ENCODE measurements at regions not wholly inside any gene's neighbourhood (a gene's known extent, or its start where the extent isn't known, plus 50 kb on each side); places are given as distances from the start of the nearest gene placed in this dataset.

DNA sequence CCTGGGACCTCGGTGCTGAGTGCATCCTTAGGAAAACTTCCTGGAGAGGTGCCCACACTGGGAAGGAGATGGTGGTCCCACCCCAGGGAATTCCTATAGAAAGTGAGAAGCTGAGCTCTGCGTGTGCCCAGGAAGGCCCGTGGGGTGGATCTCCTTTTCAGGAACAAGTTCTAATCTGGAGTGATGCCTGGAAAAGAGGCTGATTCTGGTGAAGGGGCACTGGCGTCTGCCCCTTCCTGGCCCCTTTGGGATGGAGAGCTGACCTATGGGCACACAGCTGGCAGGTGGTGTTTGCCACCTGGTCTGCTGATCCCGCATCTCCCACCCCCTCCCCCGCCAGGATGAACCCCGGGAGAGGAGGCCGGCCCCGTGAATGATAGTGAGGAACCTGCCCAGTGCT lies 142.0 kb upstream of the RTL1 start:
- TF ChIP-seq, protein P1, sequence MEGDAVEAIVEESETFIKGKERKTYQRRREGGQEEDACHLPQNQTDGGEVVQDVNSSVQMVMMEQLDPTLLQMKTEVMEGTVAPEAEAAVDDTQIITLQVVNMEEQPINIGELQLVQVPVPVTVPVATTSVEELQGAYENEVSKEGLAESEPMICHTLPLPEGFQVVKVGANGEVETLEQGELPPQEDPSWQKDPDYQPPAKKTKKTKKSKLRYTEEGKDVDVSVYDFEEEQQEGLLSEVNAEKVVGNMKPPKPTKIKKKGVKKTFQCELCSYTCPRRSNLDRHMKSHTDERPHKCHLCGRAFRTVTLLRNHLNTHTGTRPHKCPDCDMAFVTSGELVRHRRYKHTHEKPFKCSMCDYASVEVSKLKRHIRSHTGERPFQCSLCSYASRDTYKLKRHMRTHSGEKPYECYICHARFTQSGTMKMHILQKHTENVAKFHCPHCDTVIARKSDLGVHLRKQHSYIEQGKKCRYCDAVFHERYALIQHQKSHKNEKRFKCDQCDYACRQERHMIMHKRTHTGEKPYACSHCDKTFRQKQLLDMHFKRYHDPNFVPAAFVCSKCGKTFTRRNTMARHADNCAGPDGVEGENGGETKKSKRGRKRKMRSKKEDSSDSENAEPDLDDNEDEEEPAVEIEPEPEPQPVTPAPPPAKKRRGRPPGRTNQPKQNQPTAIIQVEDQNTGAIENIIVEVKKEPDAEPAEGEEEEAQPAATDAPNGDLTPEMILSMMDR (IDR thresholded peaks at IDR 0.05; ENCODE audit: low read length) = no peak
- no peak for TF ChIP-seq EZH2 (optimal IDR thresholded peaks at IDR 0.05; ENCODE audit: low read depth, low read length)

Data from MM.1S (cell line).